GM18870 (cell line): ENCODE measurements at regions not wholly inside any gene's neighbourhood (a gene's known extent, or its start where the extent isn't known, plus 50 kb on each side); places are given as distances from the start of the nearest gene placed in this dataset.
"Not testable (repeated sequence)": the region's sequence is repeated elsewhere in the genome, so short reads cannot be mapped to it uniquely, and the experiment has no call there.

Source experiments
- ATAC-seq: cut with Tn5 transposase; IDR thresholded peaks from one replicate; pipeline ENCODE4 v1.9.1; 2021; ENCODE audit warnings: moderate library complexity; ENCODE audit not compliant: unreplicated experiment

DNA sequence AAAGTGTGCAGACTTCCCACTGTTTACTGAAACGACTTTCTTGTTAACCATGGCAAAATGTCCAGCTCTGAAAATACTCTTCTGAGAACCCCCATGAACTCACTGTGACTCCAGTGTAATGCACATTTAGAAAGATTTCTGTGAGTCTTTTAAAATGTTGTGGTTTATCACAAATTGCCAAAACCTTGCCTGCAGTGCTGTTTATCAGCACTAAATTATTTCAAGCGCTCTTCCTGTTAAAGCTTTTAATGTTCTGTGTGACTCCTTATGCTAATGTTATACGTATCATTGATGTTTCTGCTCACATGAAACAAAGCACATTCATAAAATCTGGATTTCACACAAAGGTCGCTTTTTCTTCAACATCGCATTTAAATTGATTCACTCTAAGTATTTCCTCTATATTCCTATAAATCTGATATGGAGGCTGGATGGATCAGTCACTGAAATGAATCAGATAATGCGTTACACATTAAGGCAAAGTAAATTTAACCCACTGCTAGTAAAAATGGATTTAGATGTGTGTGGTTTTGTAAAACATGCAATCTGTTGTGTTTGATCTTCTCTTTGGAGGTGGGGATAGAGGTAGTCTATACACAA lies 521.2 kb downstream of the NYAP2 start:
- no peak for ATAC-seq

DNA sequence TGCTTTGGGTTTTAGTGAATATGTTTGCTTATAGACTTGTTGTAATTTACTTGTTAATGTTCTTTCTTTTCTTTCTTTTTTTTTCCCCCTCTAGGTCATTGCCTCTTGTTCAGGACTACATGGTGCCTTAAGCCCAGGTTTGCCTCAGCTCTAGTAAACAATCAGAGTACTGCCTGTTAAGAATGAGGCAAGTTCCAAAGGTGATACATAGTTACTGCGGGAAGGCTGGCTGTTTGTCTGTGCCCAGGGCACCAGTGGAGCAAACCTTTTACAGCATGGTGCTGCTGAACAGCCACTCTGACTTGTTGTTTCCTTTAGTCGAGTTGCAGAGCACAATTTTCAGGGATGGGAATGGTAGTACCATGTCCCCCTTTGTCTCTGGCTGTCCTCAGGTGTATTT lies 517.2 kb downstream of the NYAP2 start:
- no peak for ATAC-seq

DNA sequence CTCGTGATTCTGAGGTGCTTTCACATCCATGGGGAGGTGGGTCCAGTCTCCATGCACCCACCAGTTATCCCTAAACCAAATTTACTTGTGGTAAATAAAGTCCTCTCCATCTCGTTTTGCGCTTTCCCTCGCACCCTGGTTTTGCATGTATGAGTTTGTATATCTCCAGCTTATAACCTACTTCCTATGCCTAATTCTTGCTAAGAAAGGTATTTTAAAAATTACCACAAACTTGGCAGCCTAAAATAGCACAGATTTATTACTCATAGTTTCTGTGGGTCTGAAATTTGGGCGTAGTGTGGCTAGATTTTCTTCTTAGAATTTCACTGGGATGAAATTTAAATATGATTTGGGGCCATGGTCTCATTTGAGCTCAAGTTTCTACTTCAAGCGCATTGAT lies 511.5 kb downstream of the NYAP2 start:
- ATAC-seq = no peak

DNA sequence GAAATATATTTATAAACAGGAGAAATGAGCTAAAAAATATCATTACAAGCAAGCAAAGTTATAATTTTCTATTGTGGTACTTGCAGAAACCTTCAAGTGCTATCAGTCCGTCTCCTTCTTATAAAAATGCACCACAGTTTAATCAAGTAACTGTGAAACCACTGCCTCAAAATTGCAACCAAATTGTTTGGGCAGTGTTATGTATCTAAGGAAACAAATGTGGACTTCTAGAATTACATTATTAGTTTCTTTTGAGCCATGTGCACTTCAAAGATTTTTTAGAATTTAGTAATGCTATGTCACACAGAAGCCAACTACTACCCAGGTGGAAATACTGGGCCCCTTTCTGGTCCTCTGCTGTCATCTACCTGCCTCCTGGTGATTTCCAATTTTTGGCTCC lies 495.6 kb downstream of the NYAP2 start:
- no peak for ATAC-seq

DNA sequence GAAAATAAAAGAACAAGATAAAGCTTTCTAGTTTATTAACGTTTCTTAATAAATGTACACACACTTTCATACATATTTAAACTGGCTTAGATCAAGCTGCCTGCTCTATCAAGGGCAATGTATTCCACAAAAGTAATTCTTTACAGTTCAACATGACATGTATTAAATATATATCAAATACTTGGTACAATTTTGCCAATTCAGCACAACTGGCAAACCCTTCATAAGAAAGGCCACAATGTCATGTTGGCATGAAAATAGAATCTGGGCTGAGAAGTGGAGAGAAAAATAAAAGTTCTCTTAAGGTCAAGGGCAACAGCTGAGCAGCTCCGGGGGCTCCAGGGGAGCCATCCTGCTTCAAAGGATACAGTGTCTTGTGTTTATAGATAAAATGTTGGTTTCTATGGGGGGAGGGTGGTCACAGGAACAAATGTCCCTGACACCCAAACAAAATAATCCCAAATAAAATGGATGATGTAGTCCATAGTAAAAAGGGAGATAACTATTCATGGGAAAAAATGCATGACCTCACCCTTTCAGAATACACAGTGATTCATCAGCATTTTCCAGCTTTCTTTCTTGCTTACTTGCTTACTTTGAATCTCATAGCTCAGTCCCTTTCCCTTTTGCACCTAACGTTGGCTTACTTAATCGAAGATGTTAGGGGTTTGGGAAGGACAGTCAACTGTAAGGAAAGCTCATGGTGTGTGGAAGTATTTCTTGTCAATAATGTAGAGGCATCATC lies 494.9 kb downstream of the NYAP2 start:
- ATAC-seq = no peak

DNA sequence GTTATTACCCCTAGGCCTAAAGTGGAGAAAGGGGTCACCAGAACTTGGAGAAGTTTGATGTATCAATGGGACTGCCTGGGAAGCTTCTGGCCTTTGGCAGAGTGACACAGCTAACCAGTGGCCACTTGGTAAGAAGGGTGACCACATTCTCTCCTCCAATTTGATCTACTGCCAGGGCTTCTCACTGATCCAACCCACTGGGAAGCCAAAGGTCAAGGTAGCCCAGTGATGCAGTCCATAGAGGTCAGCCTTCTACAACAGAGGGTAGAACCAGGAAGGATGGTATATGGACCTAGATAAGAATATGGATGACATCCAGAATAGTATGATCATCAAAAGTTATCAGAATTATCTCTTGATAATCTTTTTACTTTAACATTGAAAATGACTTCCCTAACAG lies 493.6 kb downstream of the NYAP2 start:
- ATAC-seq = no peak

DNA sequence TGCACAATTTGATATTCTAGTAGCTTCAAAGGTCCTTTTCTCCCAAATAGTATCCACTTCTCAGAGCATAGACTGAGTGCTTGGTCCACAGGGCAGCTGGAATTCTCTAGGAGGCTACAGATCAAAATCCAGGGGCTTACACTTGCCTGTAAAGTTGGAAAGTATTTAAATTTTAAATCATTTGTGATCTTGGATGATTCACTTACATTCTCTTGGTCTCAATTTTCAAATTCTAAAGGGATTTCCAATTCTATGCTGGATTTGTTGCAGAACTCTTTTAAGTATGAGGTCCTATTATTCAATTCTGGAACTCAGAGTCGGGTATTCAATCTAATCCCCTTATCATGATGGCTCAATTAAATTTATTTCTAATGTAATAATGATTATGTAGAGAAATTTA lies 492.3 kb downstream of the NYAP2 start:
- no peak for ATAC-seq

DNA sequence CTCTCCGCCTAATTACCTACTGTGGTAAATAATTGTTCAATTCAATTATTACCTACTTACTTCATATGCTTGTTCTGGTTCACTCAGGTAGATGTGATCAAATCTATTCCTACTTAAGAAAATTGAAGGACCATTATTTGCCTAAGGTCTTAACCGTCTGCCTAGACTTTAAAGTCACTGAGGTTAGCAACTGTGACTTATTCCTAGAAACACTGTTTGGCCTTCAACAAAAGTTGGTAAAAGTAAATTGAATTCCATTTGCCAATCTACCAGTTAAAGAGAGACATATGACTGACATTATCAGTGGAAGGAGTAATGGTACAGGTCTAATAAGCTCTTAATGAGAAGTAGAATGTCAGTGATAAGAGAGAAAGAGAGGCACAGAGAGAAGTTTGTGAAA lies 491.5 kb downstream of the NYAP2 start:
- ATAC-seq = no peak

DNA sequence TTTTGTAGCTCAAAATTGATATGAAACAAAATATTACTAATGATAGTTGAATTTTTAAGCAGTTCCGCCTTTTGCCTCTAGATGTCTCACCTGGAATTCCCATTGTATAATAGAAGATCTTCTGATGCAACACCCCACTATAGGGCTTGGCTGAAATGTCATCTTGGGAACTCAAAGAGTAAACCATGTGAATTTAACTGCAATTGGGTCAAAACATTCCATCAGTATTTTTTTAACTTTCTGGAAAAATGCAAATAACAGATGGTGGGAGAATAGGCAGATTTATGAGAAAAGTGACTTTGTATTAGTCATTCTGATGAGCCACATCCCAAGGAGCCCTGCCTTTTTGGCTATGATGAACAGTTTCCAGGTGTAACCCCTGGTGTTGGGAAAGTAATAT lies 489.9 kb downstream of the NYAP2 start:
- peak; percentile 76 for ATAC-seq

DNA sequence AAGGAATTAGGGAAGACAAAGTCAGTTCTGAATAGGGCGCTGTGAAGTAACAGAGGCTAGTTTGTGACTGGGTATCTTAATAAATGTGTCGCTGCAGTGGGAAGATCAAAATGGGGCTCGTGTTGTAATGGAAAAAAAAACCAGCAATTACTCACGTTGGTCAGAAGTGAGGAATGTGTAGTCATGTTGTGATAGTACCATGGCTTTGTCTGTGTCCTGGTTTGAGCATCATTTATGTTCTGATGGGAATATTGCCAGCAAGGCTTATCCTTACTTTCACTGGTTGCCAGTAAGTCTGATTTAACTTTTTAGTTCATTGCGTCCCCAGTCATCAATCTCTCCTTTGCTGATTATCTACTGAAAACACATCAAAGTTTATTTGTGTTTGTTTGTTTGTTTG lies 467.6 kb downstream of the NYAP2 start:
- no peak for ATAC-seq

DNA sequence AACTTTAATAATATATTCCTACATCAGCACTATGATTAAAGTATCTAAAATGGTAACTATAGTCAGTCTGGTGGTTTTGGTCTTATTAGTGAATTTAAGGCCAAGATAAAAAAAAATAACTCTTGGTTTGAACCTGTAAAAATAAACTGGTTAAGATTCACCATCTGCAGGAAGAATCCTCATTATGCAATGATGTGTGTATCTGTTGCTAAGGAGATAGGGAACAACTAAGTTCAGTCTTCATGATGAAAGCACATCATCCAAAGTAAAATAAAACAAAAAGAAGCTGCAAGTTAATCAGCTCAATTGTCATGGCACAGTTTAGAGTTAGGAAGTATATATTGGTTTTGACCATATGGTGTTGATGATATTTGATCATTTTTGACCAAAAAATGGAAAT lies 466.0 kb downstream of the NYAP2 start:
- ATAC-seq = no peak

DNA sequence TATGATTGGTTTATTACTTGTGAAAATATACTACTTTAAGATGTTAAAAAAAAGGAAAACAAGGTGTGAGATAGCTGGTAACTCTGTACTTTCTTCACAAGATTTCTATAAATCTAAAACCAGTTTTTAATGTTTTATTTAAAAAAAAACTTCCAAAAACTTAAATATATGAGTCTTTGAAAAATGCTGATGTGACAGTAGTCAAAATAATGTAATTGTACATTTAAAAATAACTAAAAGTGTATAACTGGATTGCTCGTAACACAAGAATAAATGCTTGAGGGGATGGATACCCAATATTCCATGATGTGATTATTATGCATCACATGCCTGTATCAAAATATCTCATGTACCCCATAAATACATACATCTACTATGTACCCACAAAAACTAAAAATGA lies 464.9 kb downstream of the NYAP2 start:
- ATAC-seq = no peak

DNA sequence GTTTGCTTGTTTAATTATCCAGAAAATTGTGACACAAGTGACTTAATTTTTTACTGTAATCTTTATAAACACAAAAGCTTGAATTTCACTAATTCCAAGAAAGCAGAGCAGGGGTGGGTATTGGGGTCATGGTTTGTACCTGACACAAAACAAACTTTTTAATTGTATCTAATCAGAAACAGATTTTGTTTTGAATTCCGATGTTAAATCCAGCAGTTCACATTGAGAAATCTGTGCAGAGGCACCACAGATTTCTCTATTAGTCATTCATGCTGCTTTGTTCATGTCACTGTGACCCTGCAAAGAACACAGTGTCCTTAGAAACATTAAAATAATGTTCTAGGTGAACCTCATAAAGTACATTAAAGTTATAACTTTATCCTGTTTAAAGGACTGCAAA lies 443.4 kb downstream of the NYAP2 start:
- no peak for ATAC-seq

DNA sequence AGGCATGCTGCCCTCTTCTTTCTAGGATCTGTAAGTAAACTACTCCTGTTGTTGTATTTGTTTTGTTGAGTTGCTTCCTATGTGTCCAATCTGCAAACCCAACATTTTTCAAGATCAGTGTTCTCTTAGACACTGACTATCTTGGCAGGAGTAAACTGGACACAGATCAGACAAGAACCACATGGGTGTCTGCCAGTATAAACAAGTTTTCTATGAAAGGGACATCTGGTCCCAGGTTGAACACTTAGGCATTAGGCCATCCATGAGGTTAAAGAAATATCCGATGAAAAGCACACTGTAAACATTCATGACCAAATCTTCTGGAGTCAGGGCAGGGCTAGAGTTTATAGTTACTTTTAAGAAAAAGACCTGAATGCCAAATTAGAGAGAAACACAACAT lies 441.8 kb downstream of the NYAP2 start:
- no peak for ATAC-seq

DNA sequence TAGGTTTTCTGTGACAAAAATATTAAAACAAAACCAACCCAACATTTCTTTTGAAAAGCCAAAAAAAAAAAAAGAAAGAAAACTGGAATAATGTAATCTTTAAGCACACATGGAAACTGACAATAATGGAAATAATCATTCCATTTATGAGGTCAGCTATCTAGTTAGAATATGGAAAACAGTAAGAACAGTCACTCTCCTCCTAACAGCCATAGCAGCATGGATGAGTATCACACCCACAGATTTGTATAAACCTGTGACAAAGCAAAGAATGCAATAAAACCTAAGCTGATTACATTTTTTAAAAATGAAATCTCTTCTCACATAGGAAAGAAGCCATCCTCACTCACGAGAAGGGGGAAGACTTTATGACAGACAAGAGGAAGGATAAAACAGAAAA lies 437.8 kb downstream of the NYAP2 start:
- ATAC-seq = no peak

DNA sequence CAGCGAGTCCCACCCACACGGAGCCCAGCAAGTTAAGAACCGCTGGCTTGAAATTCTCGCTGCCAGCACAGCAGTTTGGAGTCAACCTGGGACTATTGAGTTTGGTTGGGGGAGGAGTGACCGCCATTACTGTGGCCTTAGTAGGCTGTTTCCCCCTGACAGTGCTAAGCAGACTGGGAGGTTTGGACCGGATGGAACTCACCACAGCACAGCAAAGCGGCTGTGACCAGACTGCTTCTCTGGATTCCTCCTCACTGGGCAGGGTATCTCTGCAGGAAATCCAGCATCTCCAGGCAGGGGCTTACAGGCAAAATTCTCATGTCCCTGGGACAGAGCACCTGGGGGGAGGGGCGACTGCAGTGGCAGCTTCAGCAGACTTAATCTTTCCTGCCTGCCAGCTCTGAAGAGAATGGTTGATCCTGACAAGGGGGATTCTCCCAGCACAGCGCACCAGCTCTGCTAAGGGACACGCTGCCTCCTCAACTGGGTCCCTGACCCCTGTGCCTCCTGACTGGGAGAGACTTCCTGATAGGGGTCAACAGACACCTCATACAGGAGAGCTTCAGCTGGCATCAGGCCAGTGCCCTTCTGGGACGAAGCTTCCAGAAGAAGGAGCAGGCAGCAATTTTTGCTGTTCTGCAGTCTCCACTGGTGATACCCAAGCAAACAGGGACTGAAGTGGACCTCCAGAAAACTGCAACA lies 425.4 kb downstream of the NYAP2 start:
- no peak for ATAC-seq

DNA sequence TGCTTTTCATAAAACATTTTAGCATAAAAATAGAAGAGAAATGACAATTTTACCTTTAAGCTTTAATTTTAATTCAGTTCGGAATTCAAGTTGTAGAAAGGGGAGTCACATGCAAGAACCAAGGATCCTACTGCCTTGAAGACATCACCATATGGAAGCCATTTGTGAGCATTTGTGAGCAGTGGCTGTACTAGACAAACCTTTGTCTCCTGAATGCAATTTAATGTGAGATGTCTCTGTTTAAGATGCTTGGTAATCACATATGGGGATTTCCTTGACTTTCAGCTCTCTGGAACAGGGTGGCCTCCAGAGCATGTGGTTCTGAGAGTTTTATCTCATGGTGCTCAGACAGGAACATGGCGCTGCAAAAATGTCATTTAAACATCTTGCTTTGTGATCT lies 421.8 kb downstream of the NYAP2 start:
- ATAC-seq = no peak

DNA sequence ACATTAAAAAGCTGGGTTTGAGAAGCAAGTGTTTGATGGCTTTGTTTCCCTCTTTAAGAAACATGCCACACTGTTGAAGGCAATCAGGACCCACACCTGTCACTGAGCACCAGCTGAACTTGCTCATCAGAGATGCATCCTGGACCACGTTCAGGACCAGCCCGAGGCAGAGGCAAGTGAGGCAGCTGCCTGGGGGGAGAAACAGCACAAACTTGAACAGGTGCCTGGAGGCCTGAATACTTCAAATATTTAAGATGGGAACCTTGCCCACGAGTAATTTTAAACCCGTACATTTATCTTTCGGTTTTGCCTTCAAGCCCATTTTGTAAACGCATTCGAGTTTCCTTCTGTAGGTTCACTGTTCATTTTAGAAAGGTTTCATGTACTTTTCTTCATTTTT lies 421.3 kb downstream of the NYAP2 start:
- no peak for ATAC-seq

DNA sequence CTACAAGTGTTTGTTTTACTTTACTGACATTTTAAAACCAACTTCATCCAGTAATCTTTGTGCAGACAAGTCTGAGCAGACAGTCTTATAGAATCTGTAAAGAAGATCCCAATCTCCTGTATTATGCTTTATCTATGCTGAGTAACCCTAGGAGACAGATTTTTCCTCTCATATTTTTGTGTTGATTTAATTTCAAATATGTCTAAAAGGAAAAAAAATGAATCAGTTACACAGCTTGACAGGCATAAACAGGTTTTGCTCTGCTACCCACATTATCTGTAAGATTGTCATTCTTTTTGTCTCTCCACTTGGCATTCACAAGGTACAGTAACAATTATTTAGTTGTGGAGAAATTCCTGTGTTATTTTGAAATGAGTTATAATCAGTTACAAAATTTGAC lies 415.0 kb downstream of the NYAP2 start:
- no peak for ATAC-seq

DNA sequence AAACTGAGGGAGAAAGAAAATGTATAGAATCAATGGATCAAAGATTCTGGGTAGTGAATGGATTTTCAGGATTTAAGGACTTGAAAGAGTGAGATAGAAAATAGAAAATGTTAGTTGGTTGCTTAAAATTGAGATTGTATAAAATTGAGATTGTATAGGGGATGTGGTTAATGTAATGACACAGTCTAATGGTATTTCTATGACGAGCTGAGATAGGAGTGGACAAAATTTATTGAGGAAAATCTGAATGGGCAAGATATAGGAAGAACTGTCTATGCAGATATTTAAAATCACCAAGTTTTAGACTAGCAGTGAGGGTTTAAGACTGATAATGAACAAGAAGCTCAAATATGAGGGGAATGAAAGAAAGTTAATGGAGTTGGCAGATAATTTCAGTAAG lies 406.6 kb downstream of the NYAP2 start:
- no peak for ATAC-seq

DNA sequence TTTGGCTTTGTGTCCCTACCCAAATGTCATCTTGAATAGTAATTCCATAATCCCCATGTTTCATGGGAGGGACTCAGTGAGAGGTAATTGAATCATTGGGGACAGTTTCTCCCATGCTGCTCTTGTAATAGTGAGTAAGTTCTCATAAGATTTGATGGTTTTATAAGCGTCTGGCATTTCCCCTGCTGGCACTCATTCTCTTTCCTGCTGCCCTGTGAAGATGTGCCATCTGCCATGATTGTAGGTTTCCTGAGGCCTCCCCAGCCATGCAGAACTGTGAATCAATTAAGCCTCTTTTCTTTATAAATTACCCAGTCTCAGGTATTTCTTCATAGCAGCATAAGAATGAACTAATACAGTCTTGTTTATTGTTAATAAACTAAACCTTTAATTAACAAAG lies 402.6 kb downstream of the NYAP2 start:
- ATAC-seq = not testable (repeated sequence)

DNA sequence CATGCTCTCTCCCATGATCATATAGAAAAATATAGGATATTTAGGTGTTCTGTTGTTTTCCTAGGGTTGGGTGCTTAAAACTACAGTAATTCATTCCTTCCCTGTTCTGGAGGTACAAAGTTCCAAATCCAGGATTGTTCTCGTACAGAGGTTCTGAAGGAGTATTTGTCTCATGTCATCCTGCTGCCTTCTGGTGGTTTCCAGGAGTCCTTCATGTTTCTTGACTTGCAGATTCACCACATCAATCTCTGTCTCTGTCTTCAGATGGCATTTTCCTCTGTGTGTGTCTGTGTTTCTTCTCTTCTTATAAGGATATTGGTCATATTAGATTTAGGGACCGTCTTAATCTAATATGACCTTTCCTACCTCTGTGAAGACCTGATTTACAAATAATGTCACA lies 397.9 kb downstream of the NYAP2 start:
- no peak for ATAC-seq
